ENCODE measurements at regions not wholly inside any gene's neighbourhood (a gene's known extent, or its start where the extent isn't known, plus 50 kb on each side); places are given as distances from the start of the nearest gene placed in this dataset.

GRCh38 chr9:108664309-108665255 lies 191.2 kb downstream of the ACTL7B start:
- Histone ChIP-seq H3K4me3 (no peak overlapping the region), H3K27ac (peak overlapping the region in 7 of 21 experiments; percentile 15 to 73 (median 56))

GRCh38 chr9:108663422-108663821 lies 192.4 kb downstream of the ACTL7B start:
- no peak overlapping the region for H3K4me3 ChIP-seq
- H3K27ac ChIP-seq: peak overlapping the region in 1 of 21 experiments; percentile 11

- H3K4me3 ChIP-seq: no peak overlapping the region
- no peak overlapping the region for H3K27ac ChIP-seq
Observed at GRCh38 chr9:108662956-108663355, 192.8 kb downstream of the ACTL7B start.

- Histone ChIP-seq H3K27ac (no peak overlapping the region), H3K4me3 (no peak overlapping the region)
Observed at GRCh38 chr9:108662091-108662875, 193.5 kb downstream of the ACTL7B start.

- Histone ChIP-seq H3K4me3 (no peak overlapping the region), H3K27ac (peak overlapping the region in 1 of 21 experiments; percentile 36)
Observed at GRCh38 chr9:108656566-108656965, 199.2 kb downstream of the ACTL7B start.

GRCh38 chr9:108655818-108656217 lies 200.0 kb downstream of the ACTL7B start:
- no peak overlapping the region for H3K4me3 ChIP-seq
- no peak overlapping the region for H3K27ac ChIP-seq

GRCh38 chr9:108654566-108654965 lies 201.2 kb downstream of the ACTL7B start:
- H3K4me3 ChIP-seq: no peak overlapping the region
- no peak overlapping the region for H3K27ac ChIP-seq

GRCh38 chr9:108652851-108653250 lies 202.9 kb downstream of the ACTL7B start:
- Histone ChIP-seq H3K27ac (peak overlapping the region in 5 of 21 experiments; percentile 1 to 44 (median 9)), H3K4me3 (no peak overlapping the region)

GRCh38 chr9:108650826-108651225 lies 205.0 kb downstream of the ACTL7B start:
- H3K27ac ChIP-seq: peak overlapping the region in 1 of 21 experiments; percentile 55

GRCh38 chr9:108645520-108645919 lies 210.3 kb downstream of the ACTL7B start:
- no peak overlapping the region for H3K4me3 ChIP-seq
- no peak overlapping the region for H3K27ac ChIP-seq

More at GRCh38 chr9:108650826-108651225, 205.0 kb downstream of the ACTL7B start:
- no peak overlapping the region for H3K4me3 ChIP-seq

- H3K27ac ChIP-seq: no peak overlapping the region
- no peak overlapping the region for H3K4me3 ChIP-seq
Observed at GRCh38 chr9:108643731-108644510, 211.9 kb downstream of the ACTL7B start.

GRCh38 chr9:108642871-108643270 lies 212.9 kb downstream of the ACTL7B start:
- no peak overlapping the region for H3K27ac ChIP-seq
- H3K4me3 ChIP-seq: no peak overlapping the region

GRCh38 chr9:108640230-108640629 lies 215.6 kb downstream of the ACTL7B start:
- Histone ChIP-seq H3K4me3 (no peak overlapping the region), H3K27ac (peak overlapping the region in 6 of 21 experiments; percentile 28 to 78 (median 60))

- Histone ChIP-seq H3K27ac (peak overlapping the region in 9 of 21 experiments; percentile 13 to 78 (median 52)), H3K4me3 (no peak overlapping the region)
Observed at GRCh38 chr9:108639696-108640095, 216.1 kb downstream of the ACTL7B start.

GRCh38 chr9:108639091-108639490 lies 216.7 kb downstream of the ACTL7B start:
- no peak overlapping the region for H3K4me3 ChIP-seq
- H3K27ac ChIP-seq: peak overlapping the region in 7 of 21 experiments; percentile 25 to 78 (median 58)

GRCh38 chr9:108637340-108637739 lies 218.4 kb downstream of the ACTL7B start:
- peak overlapping the region in 4 of 21 experiments; percentile 7 to 88 (median 54) for H3K27ac ChIP-seq
- no peak overlapping the region for H3K4me3 ChIP-seq

- no peak overlapping the region for H3K4me3 ChIP-seq
- peak overlapping the region in 18 of 21 experiments; percentile 25 to 89 (median 70) for H3K27ac ChIP-seq
Observed at GRCh38 chr9:108636013-108636412, 219.8 kb downstream of the ACTL7B start.

GRCh38 chr9:108634672-108635462 lies 220.9 kb downstream of the ACTL7B start:
- H3K4me3 ChIP-seq: no peak overlapping the region

GRCh38 chr9:108634204-108634603 lies 221.6 kb downstream of the ACTL7B start:
- H3K27ac ChIP-seq: peak overlapping the region in 20 of 21 experiments; percentile 26 to 89 (median 72)

More at GRCh38 chr9:108634672-108635462, 220.9 kb downstream of the ACTL7B start:
- peak overlapping the region in 20 of 21 experiments; percentile 26 to 89 (median 72) for H3K27ac ChIP-seq

More at GRCh38 chr9:108634204-108634603, 221.6 kb downstream of the ACTL7B start:
- no peak overlapping the region for H3K4me3 ChIP-seq

Data from skin epidermis (tissue), 12 donors.